Anterior cingulate cortex (tissue), 58 donors: ENCODE measurements at regions not wholly inside any gene's neighbourhood (a gene's known extent, or its start where the extent isn't known, plus 50 kb on each side); places are given as distances from the start of the nearest gene placed in this dataset.
"Not testable (repeated sequence)": the region's sequence is repeated elsewhere in the genome, so short reads cannot be mapped to it uniquely, and the experiment has no call there.

ENCODE experiments used
- DNase-seq, 58 donors: peaks; one replicate each; lab custom pipeline; 2025; lab: John Stamatoyannopoulos, UW

DNA sequence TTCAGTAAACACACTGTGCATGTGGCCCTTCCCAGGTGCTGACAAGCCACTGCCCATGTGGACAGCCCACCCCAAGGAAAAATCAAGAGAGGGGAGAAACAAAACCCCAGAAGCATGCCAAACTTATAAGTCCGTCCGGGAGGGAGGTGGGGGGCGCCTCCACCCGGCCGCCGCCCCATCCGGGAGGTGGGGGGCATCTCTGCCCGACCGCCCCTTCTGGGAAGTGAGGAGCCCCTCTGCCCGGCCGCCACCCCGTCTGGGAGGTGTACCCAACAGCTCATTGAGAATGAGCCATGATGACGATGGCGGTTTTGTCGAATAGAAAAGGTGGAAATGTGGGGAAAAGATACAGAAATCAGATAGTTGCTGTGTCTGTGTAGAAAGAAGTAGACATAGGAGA is 53.8 kb upstream of the C2CD4B start:
- no peak for DNase-seq

- DNase-seq: no peak
Measured at GRCh38 chr15:62219799-62220198, 54.7 kb upstream of the C2CD4B start.

GRCh38 chr15:62223020-62223419 is 57.9 kb upstream of the C2CD4B start:
- DNase-seq: no peak

DNA sequence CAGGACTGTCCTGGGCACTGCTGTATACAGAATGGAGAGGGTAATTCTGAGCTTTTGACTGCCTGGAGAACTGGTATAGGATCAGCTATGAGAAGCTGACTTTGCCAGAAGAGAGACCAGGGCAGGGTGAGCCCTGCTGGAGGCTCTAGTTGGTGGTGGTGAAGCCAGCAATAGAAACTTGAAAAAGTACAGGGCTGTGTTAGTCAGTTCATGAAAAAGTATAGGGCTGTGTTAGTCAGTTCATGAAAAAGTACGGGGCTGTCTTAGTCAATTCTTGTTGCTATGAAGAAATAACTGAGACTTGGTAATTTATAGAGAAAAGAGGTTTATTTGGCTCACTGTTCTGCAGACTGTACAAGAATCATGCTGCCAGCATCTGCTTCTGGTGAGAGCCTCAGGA is 63.5 kb upstream of the C2CD4B start:
- DNase-seq: no peak

DNA sequence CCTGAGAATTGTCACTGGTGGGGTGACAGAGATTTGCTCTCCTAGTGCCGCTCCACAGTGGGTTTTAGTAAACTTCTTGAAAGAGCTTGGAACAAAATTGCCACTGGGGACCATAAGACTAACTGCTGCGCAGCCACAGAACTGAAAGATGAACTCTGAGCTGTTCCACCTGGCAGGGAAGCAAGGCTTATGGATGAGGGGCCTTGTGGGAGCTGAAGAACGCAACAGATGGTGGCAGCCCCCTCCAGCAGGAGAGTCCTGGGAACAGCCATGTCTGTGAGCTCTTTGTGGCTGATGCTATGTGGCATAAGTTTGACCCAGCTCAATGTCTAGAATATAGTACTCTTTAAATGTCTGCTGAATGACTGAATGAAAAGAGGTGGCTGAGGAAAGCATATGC is 66.8 kb upstream of the C2CD4B start:
- no peak for DNase-seq

GRCh38 chr15:62240121-62241096 is 75.3 kb upstream of the C2CD4B start:
- peak in 1 of 58 donors; percentile 8 for DNase-seq

DNA sequence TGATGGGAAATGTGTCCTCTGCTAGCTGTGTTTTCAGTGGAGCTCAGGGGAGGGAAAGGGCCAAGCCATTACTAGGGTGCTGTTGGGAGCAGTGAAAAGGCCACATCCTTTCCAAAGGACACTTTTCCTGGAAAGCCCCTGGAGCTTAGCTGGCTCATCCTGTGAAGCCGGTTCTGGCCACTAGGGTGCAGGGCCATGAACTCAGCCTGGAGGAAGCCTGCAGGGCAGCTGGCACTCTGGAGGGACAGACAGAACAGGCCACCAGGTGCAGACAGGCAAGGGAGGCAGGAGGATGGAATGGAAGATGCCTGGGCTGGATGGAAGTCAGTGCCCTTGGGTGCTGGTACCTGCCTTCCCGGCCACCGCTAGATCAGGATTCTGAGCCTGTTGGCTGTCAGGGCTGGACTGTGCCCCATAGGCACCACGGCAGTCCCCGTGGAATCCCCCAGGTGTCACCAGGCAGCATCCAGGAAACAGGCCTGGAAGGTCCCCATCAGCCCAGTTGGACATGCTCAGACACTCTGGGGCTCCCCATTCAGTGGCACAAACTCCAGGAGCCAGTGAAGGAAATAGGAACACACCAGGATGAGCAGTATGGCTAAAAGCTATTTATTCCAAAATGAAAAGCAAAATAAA is 76.2 kb upstream of the C2CD4B start:
- no peak for DNase-seq

DNA sequence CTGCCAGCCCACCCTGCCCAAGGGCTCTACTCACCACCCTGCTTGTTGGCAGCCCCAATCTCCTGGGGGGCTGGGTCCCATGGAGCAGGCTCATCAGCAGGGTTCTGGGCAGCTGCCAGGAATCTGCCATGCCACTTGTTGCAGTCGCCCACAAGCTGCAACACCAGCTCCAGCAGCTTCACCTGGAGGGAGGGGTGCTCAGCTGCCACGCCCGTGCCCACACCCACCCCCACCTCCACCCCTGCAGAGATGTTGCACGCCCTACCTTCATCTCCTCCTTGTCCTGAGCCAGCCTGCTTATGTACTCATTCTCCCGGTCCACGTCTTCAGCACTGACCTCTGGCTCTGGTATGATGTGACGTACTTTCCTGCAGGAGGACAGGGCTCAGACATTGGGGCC is 77.9 kb upstream of the C2CD4B start:
- DNase-seq: no peak

GRCh38 chr15:62244762-62245161 is 79.7 kb upstream of the C2CD4B start:
- DNase-seq: no peak

GRCh38 chr15:62248277-62248984 is 83.3 kb upstream of the C2CD4B start:
- no peak for DNase-seq

GRCh38 chr15:62249501-62249900 is 84.4 kb upstream of the C2CD4B start:
- no peak for DNase-seq

GRCh38 chr15:62250186-62250585 is 85.1 kb upstream of the C2CD4B start:
- peak in 1 of 58 donors; percentile 4 for DNase-seq

GRCh38 chr15:62250978-62251377 is 85.9 kb upstream of the C2CD4B start:
- no peak for DNase-seq

- no peak for DNase-seq
Measured at GRCh38 chr15:62253294-62253693, 88.2 kb upstream of the C2CD4B start.

DNA sequence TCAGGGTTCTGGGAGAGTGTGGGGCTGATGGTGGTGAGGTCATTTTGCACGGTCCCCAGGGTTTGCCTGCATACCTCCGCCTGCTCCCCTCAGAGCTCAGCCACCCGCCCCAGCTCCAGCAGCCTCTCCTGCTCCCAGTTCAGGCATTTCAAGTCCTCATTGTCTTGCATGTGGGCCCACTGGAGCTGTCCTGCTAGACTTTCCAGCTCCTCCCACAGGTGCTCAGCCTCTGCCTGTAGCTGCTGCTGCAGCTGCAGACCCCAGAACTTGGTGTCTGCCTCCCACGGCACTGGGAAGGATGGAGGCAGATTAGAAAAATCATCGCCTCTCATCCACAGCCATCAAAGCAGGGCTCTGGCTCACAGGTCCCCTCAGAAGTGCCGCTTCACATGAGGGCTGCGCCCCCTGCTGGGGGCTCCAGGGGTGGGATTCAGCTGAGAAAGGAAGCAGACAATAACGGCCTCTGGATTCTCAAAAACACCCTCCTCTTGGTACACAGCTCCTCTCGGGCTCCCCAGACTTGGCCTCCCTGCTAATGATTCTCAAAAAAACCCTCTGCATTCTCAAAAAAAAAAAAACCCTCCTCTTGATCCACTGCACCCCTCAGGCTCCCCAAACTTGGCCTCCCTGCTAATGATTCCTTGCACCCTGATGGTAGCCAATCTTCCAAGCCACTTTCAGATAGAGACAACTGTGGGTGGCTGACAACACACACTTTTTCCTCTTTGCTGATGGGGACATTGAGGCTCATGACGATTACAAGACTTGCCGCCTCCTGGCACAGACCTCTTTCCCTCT is 89.3 kb upstream of the C2CD4B start:
- peak in 13 of 58 donors; percentile 1 to 22 (median 4) for DNase-seq

GRCh38 chr15:62256430-62256829 is 91.3 kb upstream of the C2CD4B start:
- not testable (repeated sequence) for DNase-seq

- no peak for DNase-seq
Measured at GRCh38 chr15:62257996-62258521, 93.0 kb upstream of the C2CD4B start.

GRCh38 chr15:62262305-62262941 is 97.3 kb upstream of the C2CD4B start:
- no peak for DNase-seq

GRCh38 chr15:62264196-62264595 is 99.1 kb upstream of the C2CD4B start:
- DNase-seq: no peak

GRCh38 chr15:62269504-62269903 is 104.4 kb upstream of the C2CD4B start:
- no peak for DNase-seq
